ENCODE measurements at regions not wholly inside any gene's neighbourhood (a gene's known extent, or its start where the extent isn't known, plus 50 kb on each side); places are given as distances from the start of the nearest gene placed in this dataset.

- TF ChIP-seq, protein P1, sequence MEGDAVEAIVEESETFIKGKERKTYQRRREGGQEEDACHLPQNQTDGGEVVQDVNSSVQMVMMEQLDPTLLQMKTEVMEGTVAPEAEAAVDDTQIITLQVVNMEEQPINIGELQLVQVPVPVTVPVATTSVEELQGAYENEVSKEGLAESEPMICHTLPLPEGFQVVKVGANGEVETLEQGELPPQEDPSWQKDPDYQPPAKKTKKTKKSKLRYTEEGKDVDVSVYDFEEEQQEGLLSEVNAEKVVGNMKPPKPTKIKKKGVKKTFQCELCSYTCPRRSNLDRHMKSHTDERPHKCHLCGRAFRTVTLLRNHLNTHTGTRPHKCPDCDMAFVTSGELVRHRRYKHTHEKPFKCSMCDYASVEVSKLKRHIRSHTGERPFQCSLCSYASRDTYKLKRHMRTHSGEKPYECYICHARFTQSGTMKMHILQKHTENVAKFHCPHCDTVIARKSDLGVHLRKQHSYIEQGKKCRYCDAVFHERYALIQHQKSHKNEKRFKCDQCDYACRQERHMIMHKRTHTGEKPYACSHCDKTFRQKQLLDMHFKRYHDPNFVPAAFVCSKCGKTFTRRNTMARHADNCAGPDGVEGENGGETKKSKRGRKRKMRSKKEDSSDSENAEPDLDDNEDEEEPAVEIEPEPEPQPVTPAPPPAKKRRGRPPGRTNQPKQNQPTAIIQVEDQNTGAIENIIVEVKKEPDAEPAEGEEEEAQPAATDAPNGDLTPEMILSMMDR (IDR thresholded peaks at IDR 0.05; ENCODE audit: poor library complexity, severe bottlenecking), result no peak
- TF ChIP-seq TAF1 (IDR thresholded peaks at IDR 0.05; ENCODE audit: low read depth) (no peak), EP300 (conservative IDR thresholded peaks at IDR 0.05; ENCODE audit: poor library complexity, severe bottlenecking) (no peak), POLR2AphosphoS5 (IDR thresholded peaks at IDR 0.05) (no peak), EZH2 (IDR thresholded peaks at IDR 0.05; ENCODE audit: borderline replicate concordance, insufficient read depth, low read length, poor library complexity, severe bottlenecking) (no peak), SMC3 (conservative IDR thresholded peaks at IDR 0.05; ENCODE audit: poor library complexity) (no peak), RAD21 (conservative IDR thresholded peaks at IDR 0.05) (no peak), MXI1 (conservative IDR thresholded peaks at IDR 0.05; ENCODE audit: poor library complexity, severe bottlenecking) (no peak)
- TF ChIP-seq, protein P2, sequence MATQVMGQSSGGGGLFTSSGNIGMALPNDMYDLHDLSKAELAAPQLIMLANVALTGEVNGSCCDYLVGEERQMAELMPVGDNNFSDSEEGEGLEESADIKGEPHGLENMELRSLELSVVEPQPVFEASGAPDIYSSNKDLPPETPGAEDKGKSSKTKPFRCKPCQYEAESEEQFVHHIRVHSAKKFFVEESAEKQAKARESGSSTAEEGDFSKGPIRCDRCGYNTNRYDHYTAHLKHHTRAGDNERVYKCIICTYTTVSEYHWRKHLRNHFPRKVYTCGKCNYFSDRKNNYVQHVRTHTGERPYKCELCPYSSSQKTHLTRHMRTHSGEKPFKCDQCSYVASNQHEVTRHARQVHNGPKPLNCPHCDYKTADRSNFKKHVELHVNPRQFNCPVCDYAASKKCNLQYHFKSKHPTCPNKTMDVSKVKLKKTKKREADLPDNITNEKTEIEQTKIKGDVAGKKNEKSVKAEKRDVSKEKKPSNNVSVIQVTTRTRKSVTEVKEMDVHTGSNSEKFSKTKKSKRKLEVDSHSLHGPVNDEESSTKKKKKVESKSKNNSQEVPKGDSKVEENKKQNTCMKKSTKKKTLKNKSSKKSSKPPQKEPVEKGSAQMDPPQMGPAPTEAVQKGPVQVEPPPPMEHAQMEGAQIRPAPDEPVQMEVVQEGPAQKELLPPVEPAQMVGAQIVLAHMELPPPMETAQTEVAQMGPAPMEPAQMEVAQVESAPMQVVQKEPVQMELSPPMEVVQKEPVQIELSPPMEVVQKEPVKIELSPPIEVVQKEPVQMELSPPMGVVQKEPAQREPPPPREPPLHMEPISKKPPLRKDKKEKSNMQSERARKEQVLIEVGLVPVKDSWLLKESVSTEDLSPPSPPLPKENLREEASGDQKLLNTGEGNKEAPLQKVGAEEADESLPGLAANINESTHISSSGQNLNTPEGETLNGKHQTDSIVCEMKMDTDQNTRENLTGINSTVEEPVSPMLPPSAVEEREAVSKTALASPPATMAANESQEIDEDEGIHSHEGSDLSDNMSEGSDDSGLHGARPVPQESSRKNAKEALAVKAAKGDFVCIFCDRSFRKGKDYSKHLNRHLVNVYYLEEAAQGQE (IDR thresholded peaks at IDR 0.05; ENCODE audit: borderline replicate concordance), result no peak
Observed at GRCh38 chr12:69091442-69092017, 147.8 kb upstream of the CPSF6 start.

Measured in neural cell (in vitro differentiated cells).